GM12891 (cell line): ENCODE measurements at regions not wholly inside any gene's neighbourhood (a gene's known extent, or its start where the extent isn't known, plus 50 kb on each side); places are given as distances from the start of the nearest gene placed in this dataset.
"Not testable (repeated sequence)": the region's sequence is repeated elsewhere in the genome, so short reads cannot be mapped to it uniquely, and the experiment has no call there.

ENCODE experiments used
- PAX5 ChIP-seq: IDR thresholded peaks from 2 replicates; pipeline ENCODE4 v1.6.1; 2011; ENCODE audit warnings: low read length, moderate library complexity, mild to moderate bottlenecking; ENCODE audit not compliant: insufficient read depth, severe bottlenecking
- POLR2A ChIP-seq: IDR thresholded peaks from 2 replicates; pipeline ENCODE4 v1.6.1; 2011; ENCODE audit warnings: low read depth, low read length, control low read depth
- POLR2AphosphoS5 ChIP-seq: IDR thresholded peaks from 2 replicates; pipeline ENCODE4 v1.6.1; 2011; ENCODE audit warnings: low read depth, low read length, control low read depth
- POU2F2 ChIP-seq: IDR thresholded peaks from 2 replicates; pipeline ENCODE4 v1.6.1; 2011; ENCODE audit warnings: low read depth, mild to moderate bottlenecking, control low read depth, low read length, moderate library complexity
- SPI1 ChIP-seq: IDR thresholded peaks from 2 replicates; pipeline ENCODE4 v1.6.1; 2011; ENCODE audit warnings: low read depth, low read length, control low read depth
- TAF1 ChIP-seq: IDR thresholded peaks from 2 replicates; pipeline ENCODE4 v1.6.1; 2011; ENCODE audit warnings: low read depth, low read length, control low read depth

DNA sequence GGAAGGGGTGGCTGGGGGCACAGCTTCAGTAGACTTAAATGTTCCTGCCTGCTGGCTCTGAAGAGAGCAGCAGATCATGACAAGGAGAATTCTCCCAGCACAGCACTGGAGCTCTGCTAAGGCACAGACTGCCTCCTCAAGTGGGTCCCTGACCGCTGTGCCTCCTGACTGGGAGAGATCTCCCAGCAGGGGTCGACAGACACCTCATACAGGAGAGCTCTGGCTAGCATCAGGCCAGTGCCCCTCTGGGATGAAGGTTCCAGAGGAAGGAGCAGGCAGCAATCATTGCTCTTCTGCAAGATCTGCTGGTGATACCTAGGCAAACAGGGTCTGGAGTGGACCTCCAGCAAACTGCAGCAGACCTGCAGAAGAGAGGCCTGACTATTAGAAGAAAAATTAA lies 877.5 kb upstream of the CRIM1 start:
- TF ChIP-seq POLR2A, POLR2AphosphoS5, POU2F2, TAF1, SPI1, PAX5: not testable (repeated sequence)
